ENCODE measurements at regions not wholly inside any gene's neighbourhood (a gene's known extent, or its start where the extent isn't known, plus 50 kb on each side); places are given as distances from the start of the nearest gene placed in this dataset.
"Not testable (repeated sequence)": the region's sequence is repeated elsewhere in the genome, so short reads cannot be mapped to it uniquely, and the experiment has no call there.

- not testable (repeated sequence) for TF ChIP-seq POLR2A (IDR thresholded peaks at IDR 0.05; ENCODE audit: low read depth, low read length); CTCF (conservative IDR thresholded peaks at IDR 0.05; ENCODE audit: low read depth, low read length); CEBPB (IDR thresholded peaks at IDR 0.05; ENCODE audit: low read depth, low read length); RFX5 (IDR thresholded peaks at IDR 0.05; ENCODE audit: low read depth, low read length); CHD1 (IDR thresholded peaks at IDR 0.05; ENCODE audit: low read depth, low read length); RAD21 (IDR thresholded peaks at IDR 0.05; ENCODE audit: low read length); USF2 (IDR thresholded peaks at IDR 0.05; ENCODE audit: low read depth, low read length); BHLHE40 (IDR thresholded peaks at IDR 0.05; ENCODE audit: low read depth, low read length); MXI1 (IDR thresholded peaks at IDR 0.05; ENCODE audit: borderline replicate concordance, low read depth, low read length); MAFK (IDR thresholded peaks at IDR 0.05; ENCODE audit: low read depth, low read length)
Observed at GRCh38 chr4:188740172-188740571, 600.9 kb downstream of the TRIML1 start.

Data from IMR-90 (cell line).